AG04450 (cell line): ENCODE measurements at regions not wholly inside any gene's neighbourhood (a gene's known extent, or its start where the extent isn't known, plus 50 kb on each side); places are given as distances from the start of the nearest gene placed in this dataset.

Experiments
- CTCF ChIA-PET: fragments of 300-600, 350-600 bp; formaldehyde crosslinking; extraction: SDS; loops from one replicate; lab custom pipeline; 2022; ENCODE audit warnings: antibody characterized with exemption, inconsistent platforms; lab: Charles Lee
- POLR2A ChIA-PET: fragments of 350-600 bp; formaldehyde crosslinking; extraction: SDS; loops from one replicate; lab custom pipeline; 2021; ENCODE audit warnings: antibody characterized with exemption, inconsistent platforms; lab: Yijun Ruan, JAX
- DNase-seq: peaks from one replicate; pipeline ENCODE4 v3.0.0-alpha.2; 2011; ENCODE audit warnings: low read depth, low spot score
- H3K27ac ChIP-seq: one replicate; pipeline ENCODE4 v1.5.1; 2012; ENCODE audit warnings: low read depth, low read length, control low read depth
- H3K27me3 ChIP-seq: one replicate; pipeline ENCODE4 v1.6.0; 2012; ENCODE audit warnings: low read length; ENCODE audit not compliant: control insufficient read depth, insufficient read depth
- H3K4me3 ChIP-seq: 2 replicates; pipeline ENCODE4 v1.5.1; 2011; ENCODE audit warnings: mild to moderate bottlenecking, low read depth, low read length, control low read depth
- H3K9me3 ChIP-seq: 2 replicates; pipeline ENCODE4 v1.5.1; 2012; ENCODE audit warnings: low read length; ENCODE audit not compliant: control insufficient read depth, insufficient read depth
- TF ChIP-seq, protein P1 (sequence below): IDR thresholded peaks from 2 replicates; pipeline ENCODE4 v1.5.1; 2011; ENCODE audit warnings: low read depth, low read length, control low read depth, inconsistent platforms

DNA sequence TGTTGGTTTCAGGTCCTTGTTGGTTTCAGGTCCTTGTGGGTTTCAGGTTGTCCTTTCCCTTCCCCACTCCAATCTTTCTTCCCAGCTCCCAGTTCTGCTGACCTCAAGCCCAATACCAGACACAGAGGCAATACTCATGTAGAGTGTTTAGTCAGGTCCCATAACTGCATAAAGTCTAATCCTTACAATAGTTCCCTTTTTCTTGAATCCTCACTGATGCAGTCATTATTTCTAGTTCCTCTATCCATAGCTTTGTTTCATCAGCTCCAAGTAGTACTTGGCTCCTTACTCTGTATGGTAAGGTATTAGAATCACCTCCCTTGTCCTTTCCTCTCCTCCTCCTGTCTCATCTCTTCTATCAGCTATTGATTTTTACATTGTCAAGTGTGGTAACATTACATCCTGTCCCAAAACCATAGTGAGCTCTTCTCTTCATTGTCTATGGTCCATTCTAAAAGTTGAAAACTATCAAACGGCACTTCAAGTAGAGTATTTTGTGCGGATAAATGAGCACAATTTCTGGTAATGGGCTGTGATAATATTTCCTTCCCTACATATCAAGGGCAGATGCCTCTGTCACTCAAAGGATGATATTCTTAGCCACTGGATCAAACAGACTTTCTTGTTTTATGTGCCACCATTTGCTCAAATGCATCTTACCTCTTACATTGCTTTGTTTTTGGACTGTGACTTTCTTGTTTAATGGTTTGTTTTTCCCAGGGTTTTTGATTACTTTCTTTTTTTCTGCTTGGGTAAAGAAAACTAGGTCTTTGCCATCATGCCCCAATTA, 57.2 kb upstream of the JDP2 start:
- no peak for DNase-seq
- TF ChIP-seq, protein P1, sequence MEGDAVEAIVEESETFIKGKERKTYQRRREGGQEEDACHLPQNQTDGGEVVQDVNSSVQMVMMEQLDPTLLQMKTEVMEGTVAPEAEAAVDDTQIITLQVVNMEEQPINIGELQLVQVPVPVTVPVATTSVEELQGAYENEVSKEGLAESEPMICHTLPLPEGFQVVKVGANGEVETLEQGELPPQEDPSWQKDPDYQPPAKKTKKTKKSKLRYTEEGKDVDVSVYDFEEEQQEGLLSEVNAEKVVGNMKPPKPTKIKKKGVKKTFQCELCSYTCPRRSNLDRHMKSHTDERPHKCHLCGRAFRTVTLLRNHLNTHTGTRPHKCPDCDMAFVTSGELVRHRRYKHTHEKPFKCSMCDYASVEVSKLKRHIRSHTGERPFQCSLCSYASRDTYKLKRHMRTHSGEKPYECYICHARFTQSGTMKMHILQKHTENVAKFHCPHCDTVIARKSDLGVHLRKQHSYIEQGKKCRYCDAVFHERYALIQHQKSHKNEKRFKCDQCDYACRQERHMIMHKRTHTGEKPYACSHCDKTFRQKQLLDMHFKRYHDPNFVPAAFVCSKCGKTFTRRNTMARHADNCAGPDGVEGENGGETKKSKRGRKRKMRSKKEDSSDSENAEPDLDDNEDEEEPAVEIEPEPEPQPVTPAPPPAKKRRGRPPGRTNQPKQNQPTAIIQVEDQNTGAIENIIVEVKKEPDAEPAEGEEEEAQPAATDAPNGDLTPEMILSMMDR = no peak
- Histone ChIP-seq H3K4me3 (no peak overlapping the region), H3K27ac (no peak overlapping the region), H3K9me3 (no peaks in the 10 kb centered on the region), H3K27me3 (peaks cover 18% of the 10 kb centered on the region)
- ChIA-PET CTCF (interaction anchor here (0.6 kb wide), 1 partner anchor 244 kb away, joined by 3 read pairs; the partner anchor contains the start of gene NEK9), POLR2A (interaction anchor here (0.6 kb wide), 1 partner anchor 66 kb away, joined by 4 read pairs; no protein-coding TSS in a partner anchor)

DNA sequence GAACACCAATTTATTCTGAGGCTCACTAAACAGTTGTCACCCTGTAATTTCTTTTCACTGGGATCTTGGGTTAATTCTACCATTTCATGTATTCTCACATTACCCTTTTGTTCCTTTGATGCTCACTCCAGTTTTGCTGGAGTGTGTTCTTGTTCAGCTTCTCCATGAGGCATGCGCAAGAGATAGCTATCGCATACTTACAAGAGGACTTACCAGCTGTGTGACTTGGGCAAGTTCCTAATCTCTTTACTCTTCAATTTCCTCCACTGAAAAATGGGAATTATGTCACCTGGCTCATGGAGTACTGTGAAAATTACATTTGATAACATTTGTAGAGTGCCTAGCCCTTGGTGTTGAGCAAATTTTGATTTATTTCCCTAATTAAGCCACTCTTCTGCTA, 56.5 kb upstream of the JDP2 start:
- DNase-seq = no peak
- peaks cover 14% of the 10 kb centered on the region for H3K27me3 ChIP-seq
- H3K27ac ChIP-seq = no peak overlapping the region
- TF ChIP-seq, protein P1 = no peak
- no peaks in the 10 kb centered on the region for H3K9me3 ChIP-seq
- H3K4me3 ChIP-seq = no peak overlapping the region
- CTCF ChIA-PET = no interaction called here
- POLR2A ChIA-PET = no interaction called here

DNA sequence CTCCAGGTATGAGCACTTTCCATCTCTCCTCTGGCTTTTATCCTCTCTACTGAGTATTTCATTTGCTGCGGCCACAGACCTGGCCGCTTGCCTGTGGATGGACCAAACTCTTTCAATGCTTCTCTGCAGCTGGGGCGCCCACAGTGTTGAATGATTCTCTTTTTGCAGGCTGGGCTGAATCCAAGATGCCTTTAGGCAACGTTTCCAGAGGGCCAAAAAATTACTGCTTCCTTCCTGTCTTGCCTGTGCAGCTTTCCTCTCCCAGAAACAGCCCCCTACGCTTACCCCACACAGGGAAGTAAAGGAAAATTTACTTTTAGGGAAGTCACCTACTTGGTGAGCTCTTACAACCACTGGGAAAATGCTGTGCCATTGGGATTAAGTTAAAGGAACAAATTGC, 55.6 kb upstream of the JDP2 start:
- Histone ChIP-seq H3K27ac (no peak overlapping the region), H3K27me3 (peaks cover 12% of the 10 kb centered on the region), H3K4me3 (no peak overlapping the region), H3K9me3 (no peaks in the 10 kb centered on the region)
- TF ChIP-seq, protein P1 = no peak
- ChIA-PET POLR2A (no interaction called here), CTCF (no interaction called here)
- DNase-seq = no peak

DNA sequence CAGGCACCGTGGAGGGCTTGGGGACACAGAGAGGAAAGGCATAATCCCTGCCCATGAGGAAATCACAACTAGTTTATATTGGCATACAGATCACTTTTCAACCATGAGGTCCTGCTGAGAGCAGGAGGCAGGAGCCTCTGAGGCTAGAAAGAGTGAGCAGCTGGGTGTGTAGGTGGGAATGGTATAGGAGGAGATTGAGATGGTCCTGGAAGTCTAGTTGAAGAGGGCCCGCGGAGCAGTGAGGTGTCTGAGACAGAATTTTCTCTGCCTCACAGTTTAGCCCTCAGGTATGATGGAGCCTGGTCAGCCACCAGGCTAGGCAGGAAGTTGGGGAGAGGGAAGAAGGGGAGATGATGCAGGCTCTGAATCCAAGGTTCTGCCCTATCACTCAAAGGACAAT, 54.7 kb upstream of the JDP2 start:
- POLR2A ChIA-PET = no interaction called here
- Histone ChIP-seq H3K9me3 (no peaks in the 10 kb centered on the region), H3K4me3 (no peak overlapping the region), H3K27ac (no peak overlapping the region), H3K27me3 (peaks cover 15% of the 10 kb centered on the region)
- TF ChIP-seq, protein P1 = no peak
- DNase-seq = no peak
- CTCF ChIA-PET = no interaction called here

GRCh38 chr14:75373616-75374015, 54.2 kb upstream of the JDP2 start:
- peaks cover 17% of the 10 kb centered on the region for H3K27me3 ChIP-seq
- ChIA-PET CTCF (no interaction called here), POLR2A (no interaction called here)
- H3K9me3 ChIP-seq = no peaks in the 10 kb centered on the region
- no peak overlapping the region for H3K4me3 ChIP-seq
- no peak for DNase-seq
- no peak overlapping the region for H3K27ac ChIP-seq
- TF ChIP-seq, protein P1 = no peak
